ENCODE measurements at regions not wholly inside any gene's neighbourhood (a gene's known extent, or its start where the extent isn't known, plus 50 kb on each side); places are given as distances from the start of the nearest gene placed in this dataset.

- DNase-seq (ENCODE audit: low read depth), result no peak
These were observed 320.7 kb upstream of the ATP2B1 start for GRCh38 chr12:90029317-90029716.

- no peak for DNase-seq (ENCODE audit: low read depth)
These were observed 320.0 kb upstream of the ATP2B1 start for GRCh38 chr12:90028635-90029051.

- no peak for DNase-seq (ENCODE audit: low read depth)
These were observed 319.4 kb upstream of the ATP2B1 start for GRCh38 chr12:90027889-90028634.

- no peak for DNase-seq (ENCODE audit: low read depth)
These were observed 318.4 kb upstream of the ATP2B1 start for GRCh38 chr12:90027041-90027440.

- DNase-seq (ENCODE audit: low read depth), result no peak
These were observed 317.9 kb upstream of the ATP2B1 start for GRCh38 chr12:90026516-90026915.

- DNase-seq (ENCODE audit: low read depth), result peak; percentile 39
These were observed 315.6 kb upstream of the ATP2B1 start for GRCh38 chr12:90024262-90024661.

- DNase-seq (ENCODE audit: low read depth), result peak; percentile 64
These were observed 314.7 kb upstream of the ATP2B1 start for GRCh38 chr12:90023207-90023900.

GRCh38 chr12:90021795-90022440 lies 313.3 kb upstream of the ATP2B1 start:
- no peak for DNase-seq (ENCODE audit: low read depth)

GRCh38 chr12:90020881-90021280 lies 312.2 kb upstream of the ATP2B1 start:
- no peak for DNase-seq (ENCODE audit: low read depth)

GRCh38 chr12:90020436-90020835 lies 311.8 kb upstream of the ATP2B1 start:
- DNase-seq (ENCODE audit: low read depth), result no peak

GRCh38 chr12:90020014-90020413 lies 311.4 kb upstream of the ATP2B1 start:
- peak; percentile 75 for DNase-seq (ENCODE audit: low read depth)

GRCh38 chr12:90017316-90017715 lies 308.7 kb upstream of the ATP2B1 start:
- no peak for DNase-seq (ENCODE audit: low read depth)

- DNase-seq (ENCODE audit: low read depth), result peak; percentile 54
These were observed 306.6 kb upstream of the ATP2B1 start for GRCh38 chr12:90015228-90015627.

GRCh38 chr12:90013409-90013808 lies 304.8 kb upstream of the ATP2B1 start:
- DNase-seq (ENCODE audit: low read depth), result no peak

GRCh38 chr12:90010089-90010488 lies 301.5 kb upstream of the ATP2B1 start:
- DNase-seq (ENCODE audit: low read depth), result peak; percentile 59

- DNase-seq (ENCODE audit: low read depth), result no peak
These were observed 299.6 kb upstream of the ATP2B1 start for GRCh38 chr12:90008277-90008676.

- no peak for DNase-seq (ENCODE audit: low read depth)
These were observed 295.9 kb upstream of the ATP2B1 start for GRCh38 chr12:90004319-90005074.

GRCh38 chr12:90003688-90004087 lies 295.1 kb upstream of the ATP2B1 start:
- DNase-seq (ENCODE audit: low read depth), result no peak

- no peak for DNase-seq (ENCODE audit: low read depth)
These were observed 292.1 kb upstream of the ATP2B1 start for GRCh38 chr12:90000721-90001120.

- DNase-seq (ENCODE audit: low read depth), result peak; percentile 90
These were observed 291.3 kb upstream of the ATP2B1 start for GRCh38 chr12:89999699-90000505.

GRCh38 chr12:89995870-89996269 lies 287.2 kb upstream of the ATP2B1 start:
- no peak for DNase-seq (ENCODE audit: low read depth)
